SK-N-MC (cell line): ENCODE measurements at regions not wholly inside any gene's neighbourhood (a gene's known extent, or its start where the extent isn't known, plus 50 kb on each side); places are given as distances from the start of the nearest gene placed in this dataset.
"Not testable (repeated sequence)": the region's sequence is repeated elsewhere in the genome, so short reads cannot be mapped to it uniquely, and the experiment has no call there.

Experiments used
- DNase-seq: peaks from one replicate; pipeline ENCODE4 v3.0.0-alpha.2; 2011; ENCODE audit warnings: low read depth, low spot score
- H3K27ac ChIP-seq: fragments of 200-600 bp; sonication (generic); 2 replicates; pipeline ENCODE4 v1.5.1; 2016; ENCODE audit warnings: mixed run types
- H3K36me3 ChIP-seq: fragments of 200-600 bp; sonication (generic); 2 replicates; pipeline ENCODE4 v1.6.1; 2017; ENCODE audit warnings: antibody characterized with exemption, low read length, mixed read lengths; ENCODE audit not compliant: insufficient read depth
- H3K4me3 ChIP-seq: fragments of 200-600 bp; sonication (generic); 2 replicates; pipeline ENCODE4 v1.5.1; 2016
- H3K9ac ChIP-seq: fragments of 200-600 bp; sonication (generic); 2 replicates; pipeline ENCODE4 v1.8.0; 2017; ENCODE audit warnings: mixed run types, mixed read lengths; ENCODE audit not compliant: insufficient read length
- H3K9me3 ChIP-seq: fragments of 200-600 bp; sonication (generic); 2 replicates; pipeline ENCODE4 v1.6.1; 2017; ENCODE audit warnings: low read depth, mild to moderate bottlenecking, antibody characterized with exemption, low read length, moderate library complexity, mixed read lengths

DNA sequence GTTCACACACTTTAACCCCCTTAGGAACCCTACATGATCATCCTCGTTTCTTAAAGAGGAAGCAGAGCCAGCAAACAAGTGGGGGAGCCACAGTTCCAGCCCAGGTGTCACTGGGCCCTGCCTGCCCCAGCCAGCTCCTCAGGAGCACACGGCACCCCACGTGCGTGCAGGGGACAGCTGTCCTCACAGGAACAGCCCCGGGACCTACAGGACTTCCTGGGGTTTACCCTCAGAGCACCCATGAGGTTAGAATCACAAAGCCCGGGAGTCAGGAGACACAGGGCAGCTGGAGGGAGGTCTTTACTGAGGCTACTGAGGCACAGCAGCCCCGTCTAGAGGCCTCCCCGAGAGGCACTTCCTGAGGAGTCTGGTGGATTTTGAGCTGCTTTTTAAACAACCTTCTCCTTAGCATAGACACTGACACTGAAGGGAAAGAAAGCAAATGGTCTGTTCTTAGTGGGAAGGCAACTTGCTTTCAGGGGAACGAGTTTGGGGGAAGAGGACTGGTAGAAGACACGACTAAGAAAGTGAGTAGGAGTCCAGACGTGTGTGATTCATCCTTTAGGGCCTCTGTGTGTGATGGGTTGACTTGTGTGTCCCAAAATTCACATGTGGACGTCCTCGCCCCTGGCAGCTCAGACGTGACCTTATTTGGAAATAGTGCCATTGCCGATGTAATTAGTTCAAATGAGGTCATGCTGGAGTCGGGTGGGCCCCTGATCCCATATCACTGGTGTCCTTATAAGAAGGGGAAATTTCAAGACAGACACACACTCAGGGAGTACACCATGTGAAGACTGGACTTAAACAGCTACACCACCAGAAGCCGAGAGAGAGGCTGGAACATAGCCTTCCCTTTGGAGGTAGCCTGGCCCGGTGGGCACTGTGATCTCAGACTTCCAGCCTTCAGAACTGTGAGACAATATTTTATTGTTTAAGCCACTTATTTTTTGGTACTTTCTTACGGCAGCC, 278.4 kb upstream of the PLGLB2 start:
- not testable (repeated sequence) for H3K9me3 ChIP-seq, H3K27ac ChIP-seq, H3K9ac ChIP-seq, H3K4me3 ChIP-seq, DNase-seq, H3K36me3 ChIP-seq

DNA sequence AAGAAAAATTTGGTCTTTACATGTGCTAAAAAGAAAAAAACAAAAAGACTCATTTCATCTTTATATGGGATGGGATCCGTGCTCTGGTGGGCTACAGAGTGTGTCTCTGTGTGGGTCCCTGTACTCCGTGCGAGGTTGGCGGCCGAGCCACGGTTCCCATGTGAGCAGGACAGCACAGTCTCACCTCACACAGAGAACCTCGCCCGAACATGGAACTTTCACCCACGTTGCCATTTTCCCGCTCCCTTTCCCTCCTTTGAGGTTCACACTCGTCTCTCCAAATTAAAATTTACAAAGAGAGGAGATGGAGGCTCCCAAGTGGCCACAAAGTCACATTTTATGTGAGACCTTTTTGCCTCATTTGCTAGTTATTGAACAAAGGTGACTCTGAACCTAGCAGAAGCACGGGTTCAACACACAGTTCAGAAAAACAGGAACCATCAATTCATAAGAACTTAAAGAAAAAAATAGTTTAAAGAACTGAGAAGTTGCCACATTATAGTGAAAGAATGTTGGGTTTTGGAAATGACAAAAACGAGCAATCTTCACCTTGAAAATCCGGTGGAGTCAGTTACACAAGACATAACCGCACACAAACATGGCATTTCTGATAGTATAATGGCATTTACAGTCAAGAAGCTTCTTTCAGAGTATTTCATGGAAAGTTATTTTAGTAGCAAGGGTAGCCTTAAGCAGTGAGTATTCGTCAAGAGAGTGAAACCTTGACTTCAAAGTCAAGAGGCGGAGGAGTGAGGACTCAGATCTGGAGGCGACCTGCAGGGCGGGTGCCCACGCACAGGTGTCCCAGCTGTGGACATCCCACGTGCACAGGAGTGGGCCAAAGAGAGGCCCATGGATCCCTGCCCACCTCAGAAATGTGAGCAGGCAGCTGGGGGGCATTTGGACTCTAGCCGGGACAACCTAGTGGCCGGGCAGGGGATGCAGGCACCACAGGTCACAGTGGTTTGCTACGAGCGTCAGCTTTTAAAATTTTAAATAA, 277.2 kb upstream of the PLGLB2 start:
- H3K36me3 ChIP-seq, H3K9me3 ChIP-seq, H3K9ac ChIP-seq, H3K4me3 ChIP-seq, H3K27ac ChIP-seq, DNase-seq: not testable (repeated sequence)

DNA sequence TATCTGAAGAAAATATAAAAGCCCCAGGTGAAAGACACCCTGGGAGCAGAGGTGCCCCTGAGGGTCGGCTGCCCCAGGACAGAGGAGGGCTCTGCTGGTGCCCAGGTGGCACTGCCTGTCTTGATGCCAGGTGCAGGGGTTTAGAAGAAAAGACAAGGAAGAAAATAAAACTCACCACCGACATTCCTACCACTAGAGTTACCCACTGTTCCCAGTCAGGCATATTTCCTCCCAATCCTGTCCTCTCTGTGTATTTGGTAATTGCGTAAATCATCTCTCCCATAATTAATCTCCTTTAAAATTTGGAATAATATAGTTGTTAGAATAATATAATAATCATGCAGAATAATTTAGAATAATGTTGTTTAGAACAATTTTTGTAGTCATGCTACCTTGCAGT, 276.4 kb upstream of the PLGLB2 start:
- not testable (repeated sequence) for H3K36me3 ChIP-seq, H3K4me3 ChIP-seq, DNase-seq, H3K9ac ChIP-seq, H3K27ac ChIP-seq, H3K9me3 ChIP-seq

DNA sequence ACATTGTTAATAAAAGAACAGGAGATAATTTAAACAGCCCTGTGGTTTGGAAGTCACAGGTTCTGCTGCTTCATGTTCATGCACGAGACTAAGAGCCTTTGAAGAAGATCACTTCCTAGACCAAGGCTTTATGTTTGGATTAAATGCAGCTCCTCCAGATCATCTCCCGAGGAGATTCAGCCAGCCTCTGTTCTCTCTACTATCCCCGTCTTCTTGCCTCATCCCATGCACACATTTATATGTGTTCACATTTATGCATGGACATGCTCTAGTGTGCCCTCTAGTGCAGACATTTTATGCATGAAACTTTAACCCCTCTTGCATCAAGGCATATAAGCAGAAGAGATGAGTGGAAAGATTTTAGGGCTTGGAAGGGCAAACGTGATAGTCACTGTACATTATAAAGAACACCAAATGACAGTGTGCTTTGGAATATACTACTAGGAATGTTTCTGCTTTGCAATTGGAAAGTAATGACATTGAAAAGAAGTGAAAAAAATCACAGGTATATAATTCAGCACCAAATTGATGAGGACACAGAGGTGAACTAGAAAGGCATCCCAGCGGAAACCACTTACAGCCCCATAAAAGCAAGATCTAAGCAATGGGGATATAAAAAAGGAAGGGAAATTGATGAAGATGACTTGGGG, 271.5 kb upstream of the PLGLB2 start:
- H3K9me3 ChIP-seq, H3K4me3 ChIP-seq, DNase-seq, H3K9ac ChIP-seq, H3K27ac ChIP-seq, H3K36me3 ChIP-seq: not testable (repeated sequence)

DNA sequence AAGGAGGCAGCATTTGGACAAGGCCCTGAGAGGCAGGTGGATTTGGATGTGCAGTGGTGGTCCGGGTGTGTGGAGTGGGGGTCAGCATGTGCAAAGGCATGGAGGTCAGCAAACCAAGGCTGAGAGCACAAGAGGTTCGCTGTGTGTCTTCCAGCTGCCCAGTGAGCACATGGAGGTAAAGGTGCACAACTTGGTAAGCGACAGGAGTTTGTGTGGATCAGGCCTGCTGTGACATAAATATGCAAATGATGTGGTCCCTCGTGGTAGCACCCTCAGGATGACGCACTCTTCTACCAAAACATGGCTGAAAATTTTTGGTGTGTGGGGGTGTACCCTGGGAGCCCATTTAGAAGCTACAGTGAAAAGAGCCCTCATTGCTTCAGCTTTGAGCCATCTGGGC, 271.0 kb upstream of the PLGLB2 start:
- DNase-seq, H3K4me3 ChIP-seq, H3K27ac ChIP-seq, H3K9me3 ChIP-seq, H3K36me3 ChIP-seq, H3K9ac ChIP-seq: not testable (repeated sequence)

DNA sequence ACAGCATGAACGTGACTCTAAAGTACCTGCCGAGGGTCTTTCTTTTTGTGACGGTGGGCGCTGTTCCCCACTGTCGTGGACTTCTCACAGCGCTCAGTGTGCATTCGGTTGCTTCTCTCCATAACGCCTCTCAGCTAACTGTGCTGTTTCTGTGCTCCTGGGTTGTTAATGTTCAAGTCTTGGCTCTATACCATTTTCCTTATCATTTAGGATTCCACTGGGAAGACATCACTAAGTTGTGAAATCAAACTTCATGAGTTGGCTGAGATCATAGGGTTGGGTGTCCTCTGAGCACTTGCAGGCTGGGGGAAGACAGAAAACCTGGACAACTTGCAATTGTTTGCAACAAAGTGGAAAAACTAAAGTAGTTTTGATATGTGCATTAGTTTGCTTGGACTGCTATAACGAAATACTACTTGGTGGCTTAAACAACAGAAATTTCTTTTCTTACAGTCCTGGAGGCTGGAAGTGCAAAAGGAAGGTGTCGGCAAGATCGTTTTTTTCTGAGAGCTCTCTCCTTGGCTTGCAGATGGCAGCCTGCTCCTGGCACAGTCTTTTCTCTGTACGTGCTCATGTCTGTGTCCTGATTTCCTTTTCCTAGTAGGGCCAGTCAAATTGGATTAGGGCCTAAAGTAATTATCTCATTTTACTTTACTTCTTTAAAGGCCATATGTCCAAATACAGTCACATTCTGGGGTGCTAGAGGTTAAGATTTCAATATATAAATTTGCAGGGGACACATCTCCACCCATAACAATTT, 270.0 kb upstream of the PLGLB2 start:
- H3K4me3 ChIP-seq, DNase-seq, H3K27ac ChIP-seq, H3K9ac ChIP-seq, H3K36me3 ChIP-seq, H3K9me3 ChIP-seq: not testable (repeated sequence)

DNA sequence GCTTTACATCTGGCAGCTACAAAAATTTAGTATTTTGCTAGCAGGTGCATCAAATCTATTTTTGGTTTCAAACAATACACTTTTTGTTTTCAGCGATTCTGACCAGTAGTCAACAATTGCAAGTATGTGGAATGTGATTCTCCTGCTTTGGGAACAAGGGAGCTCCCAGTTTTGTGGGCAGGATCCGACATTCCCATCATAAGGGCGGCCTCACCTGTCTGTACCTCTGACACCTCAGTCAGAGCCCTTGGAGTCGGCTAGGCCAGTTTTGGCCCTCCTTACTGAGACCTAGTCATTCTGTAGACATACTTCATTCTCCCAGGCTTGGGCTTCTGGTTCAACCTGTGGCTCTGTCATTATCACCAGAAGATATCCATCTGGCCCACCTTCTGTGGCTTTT, 269.0 kb upstream of the PLGLB2 start:
- not testable (repeated sequence) for H3K9me3 ChIP-seq, H3K9ac ChIP-seq, H3K36me3 ChIP-seq, DNase-seq, H3K4me3 ChIP-seq, H3K27ac ChIP-seq

DNA sequence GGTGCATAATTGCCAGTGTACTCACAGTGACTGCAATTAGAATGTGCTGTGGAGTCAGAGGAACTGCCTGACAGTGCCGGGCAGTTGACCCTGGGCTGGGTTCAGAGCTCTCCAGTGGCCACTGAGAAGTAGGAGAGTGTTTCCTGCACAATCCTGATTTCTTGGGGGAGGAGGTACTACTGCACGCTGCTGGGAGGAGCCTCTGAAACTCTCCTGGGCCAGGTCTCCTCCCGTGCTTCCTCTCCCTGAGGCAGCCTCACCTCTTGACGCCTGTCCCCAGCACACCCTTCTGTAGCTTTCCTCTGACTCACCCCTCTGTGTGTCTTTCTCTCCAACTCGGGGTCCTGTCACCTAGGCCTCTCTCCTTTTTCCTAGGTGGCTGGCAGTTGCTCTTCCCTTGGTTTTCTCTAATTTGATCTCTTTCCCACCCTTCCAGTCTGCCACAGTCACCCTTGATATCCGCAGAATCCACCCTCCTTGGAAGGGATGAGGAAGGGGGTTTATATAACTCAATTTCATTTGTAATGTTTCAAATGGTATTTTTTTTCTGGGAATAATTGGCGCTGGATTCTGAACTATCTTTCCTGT, 264.7 kb upstream of the PLGLB2 start:
- not testable (repeated sequence) for H3K36me3 ChIP-seq, H3K27ac ChIP-seq, H3K9me3 ChIP-seq, H3K9ac ChIP-seq, DNase-seq, H3K4me3 ChIP-seq

- not testable (repeated sequence) for H3K27ac ChIP-seq, DNase-seq, H3K36me3 ChIP-seq, H3K4me3 ChIP-seq, H3K9me3 ChIP-seq, H3K9ac ChIP-seq
These were observed 263.5 kb upstream of the PLGLB2 start for GRCh38 chr2:87484363-87484762.

GRCh38 chr2:87485455-87485854, 262.4 kb upstream of the PLGLB2 start:
- H3K4me3 ChIP-seq, H3K36me3 ChIP-seq, H3K9ac ChIP-seq, H3K9me3 ChIP-seq, H3K27ac ChIP-seq, DNase-seq: not testable (repeated sequence)

DNA sequence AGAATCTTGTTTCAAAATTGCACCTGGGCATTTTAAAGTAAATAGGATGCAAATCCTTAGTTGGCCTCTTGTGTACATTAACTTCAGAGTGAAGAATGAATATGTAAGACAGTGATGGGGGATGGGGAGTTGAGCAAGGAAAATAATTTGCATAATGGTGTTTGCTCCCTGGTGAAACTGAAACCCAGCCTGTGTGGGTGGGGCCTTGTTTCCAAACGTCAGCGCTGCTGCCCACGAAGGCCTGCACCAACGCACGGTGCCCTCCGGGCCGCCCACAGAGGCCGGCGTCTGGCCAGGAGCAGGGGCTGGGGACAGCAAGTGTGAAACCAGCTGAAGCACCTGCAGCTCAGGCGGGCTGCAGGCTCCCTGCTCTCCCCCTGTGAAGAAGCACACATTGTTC, 262.0 kb upstream of the PLGLB2 start:
- DNase-seq, H3K9ac ChIP-seq, H3K27ac ChIP-seq: not testable (repeated sequence)

DNA sequence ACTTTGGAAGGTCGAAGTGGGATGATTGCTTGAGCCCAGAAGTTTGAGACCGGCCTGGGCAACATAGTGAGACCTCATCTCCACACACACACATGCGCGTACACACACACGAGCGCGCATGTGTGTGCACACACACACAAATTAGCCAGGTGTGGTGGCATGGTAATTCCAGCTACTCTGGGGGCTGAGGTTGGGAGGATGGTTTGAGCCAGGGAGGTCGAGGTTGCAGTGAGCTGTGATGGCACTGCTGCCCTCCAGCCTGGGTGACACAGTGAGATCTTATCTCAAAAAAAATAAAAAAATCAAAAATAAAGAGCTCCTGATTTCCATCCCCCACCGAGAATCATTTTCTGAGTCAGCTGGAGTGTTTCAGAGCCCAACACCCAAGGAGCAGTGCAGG, 261.5 kb upstream of the PLGLB2 start:
- H3K9me3 ChIP-seq, H3K4me3 ChIP-seq, H3K27ac ChIP-seq, H3K9ac ChIP-seq, DNase-seq, H3K36me3 ChIP-seq: not testable (repeated sequence)

More for the DNA sequence above, 262.0 kb upstream of the PLGLB2 start:
- not testable (repeated sequence) for H3K36me3 ChIP-seq, H3K4me3 ChIP-seq, H3K9me3 ChIP-seq

DNA sequence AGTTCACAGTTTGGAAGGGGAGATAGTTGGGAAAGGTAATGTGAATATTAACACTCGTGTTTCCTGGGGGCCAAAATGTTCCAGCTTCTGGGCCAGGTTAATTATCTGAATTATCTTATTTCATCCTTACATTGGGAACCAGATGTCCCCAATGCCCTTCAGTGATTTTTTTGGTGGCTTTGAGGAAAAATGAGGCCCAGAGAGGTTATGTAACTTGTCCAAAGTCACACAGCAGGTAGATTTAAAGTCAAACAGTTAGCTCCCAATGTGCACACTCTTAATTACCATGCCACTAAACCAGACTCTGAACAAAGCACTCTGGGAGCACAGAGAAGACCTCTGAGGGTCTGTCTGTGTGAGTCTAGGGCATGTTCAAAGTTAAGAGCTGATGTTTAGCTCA, 259.9 kb upstream of the PLGLB2 start:
- H3K9me3 ChIP-seq, H3K4me3 ChIP-seq, H3K36me3 ChIP-seq, H3K27ac ChIP-seq, H3K9ac ChIP-seq, DNase-seq: not testable (repeated sequence)
